ENCODE measurements at regions not wholly inside any gene's neighbourhood (a gene's known extent, or its start where the extent isn't known, plus 50 kb on each side); places are given as distances from the start of the nearest gene placed in this dataset.
"Not testable (repeated sequence)": the region's sequence is repeated elsewhere in the genome, so short reads cannot be mapped to it uniquely, and the experiment has no call there.

GRCh38 chr9:124084087-124084486, 72.5 kb downstream of the LHX2 start:
- no peak for DNase-seq

- no peak for DNase-seq
These were observed 75.7 kb downstream of the LHX2 start for GRCh38 chr9:124087226-124087625.

DNA sequence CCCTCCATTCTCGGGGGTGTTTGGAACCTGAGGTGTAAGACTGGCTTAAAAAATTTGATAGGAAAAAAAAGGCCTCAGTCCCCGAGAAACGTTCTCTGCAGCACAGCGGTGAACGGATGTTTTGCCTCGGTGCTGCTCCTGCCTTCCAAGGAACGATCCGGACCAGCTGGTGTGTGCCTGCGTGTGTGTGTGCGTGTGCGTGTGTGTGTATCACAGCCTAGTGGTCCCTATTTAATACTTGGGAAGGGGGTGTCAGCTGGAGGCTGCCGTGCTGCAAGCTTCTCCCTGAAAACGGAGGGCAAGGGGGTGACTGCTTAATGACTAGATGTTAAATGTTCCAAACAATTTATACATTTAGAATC, 76.9 kb downstream of the LHX2 start:
- peak; percentile 30 to 59 for DNase-seq

DNA sequence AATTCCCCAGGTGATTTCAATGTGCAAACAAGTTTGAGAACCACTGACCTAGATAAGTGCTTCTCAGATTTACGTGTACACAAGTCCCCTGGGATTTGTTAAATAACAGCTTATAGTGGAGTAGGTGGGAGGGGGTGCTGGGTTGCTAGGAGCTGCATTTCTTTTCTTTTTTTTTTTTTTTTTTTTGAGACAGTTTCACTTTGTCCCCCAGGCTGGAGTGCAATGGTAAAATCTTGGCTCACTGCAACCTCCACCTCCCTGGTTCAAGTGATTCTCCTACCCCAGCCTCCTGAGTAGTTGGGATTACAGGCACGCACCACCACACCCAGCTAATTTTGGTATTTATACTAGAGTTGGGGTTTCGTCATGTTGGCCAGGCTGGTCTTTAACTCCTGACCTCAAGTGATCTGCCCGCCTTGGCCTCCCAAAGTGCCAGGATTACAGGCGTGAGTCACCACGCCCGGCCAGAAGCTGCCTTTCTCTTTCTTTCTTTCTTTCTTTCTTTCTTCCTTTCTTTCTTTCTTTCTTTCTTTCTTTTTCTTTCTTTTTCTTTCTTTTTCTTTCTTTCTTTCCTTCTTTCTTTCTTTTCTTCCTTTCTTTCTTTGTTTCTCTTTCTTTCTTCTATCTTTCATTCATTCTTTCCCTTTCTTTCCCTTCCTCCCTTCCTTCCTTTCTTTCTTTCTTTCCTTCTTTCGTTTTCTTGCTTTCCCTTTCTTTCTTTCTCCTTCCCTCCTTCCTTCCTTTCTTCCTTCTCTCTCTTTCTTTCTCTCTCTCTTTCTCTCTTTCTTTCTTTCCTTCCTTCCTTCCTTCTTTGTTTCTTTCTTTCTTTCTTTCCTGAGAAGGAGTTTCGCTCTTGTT, 78.3 kb downstream of the LHX2 start:
- peak; percentile 14 to 67 for DNase-seq

DNA sequence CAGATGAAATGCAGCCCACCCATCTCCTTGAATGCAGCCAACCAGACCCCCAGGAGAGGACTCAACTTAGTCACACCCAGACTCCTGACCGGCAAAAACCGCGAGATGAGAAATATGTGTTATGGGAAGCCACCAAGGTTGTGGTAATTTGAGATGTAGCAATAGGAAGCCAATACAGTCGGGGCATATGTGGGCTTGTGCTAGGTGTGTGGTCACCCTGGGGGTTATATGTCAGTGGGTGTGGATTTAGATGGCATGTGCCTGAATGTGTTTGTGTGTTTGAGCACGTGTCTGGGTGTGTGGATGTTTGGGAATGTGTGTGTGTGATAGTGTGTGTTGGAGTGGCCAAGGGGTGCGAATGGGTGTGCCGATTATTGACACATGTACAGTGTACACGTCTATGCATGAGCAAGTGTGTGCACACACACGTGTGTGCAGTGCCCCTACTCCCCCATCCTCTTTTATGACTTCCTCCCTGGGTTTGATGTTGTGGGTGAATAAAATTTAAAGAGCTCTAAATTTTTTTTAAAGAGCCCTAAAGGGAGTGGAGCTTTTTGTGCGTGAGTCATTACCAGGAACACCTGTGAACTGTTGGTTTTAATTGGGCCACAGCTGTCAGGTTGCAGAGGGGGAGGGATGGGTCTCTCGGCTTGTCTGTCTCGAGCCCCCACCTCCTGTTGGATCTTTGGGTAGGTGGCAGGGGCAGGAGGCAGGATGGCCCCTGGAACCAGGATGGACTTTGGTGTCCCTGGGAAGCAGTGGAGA, 86.8 kb downstream of the LHX2 start:
- peak; percentile 34 to 84 for DNase-seq

- no peak for DNase-seq
These were observed 88.3 kb downstream of the LHX2 start for GRCh38 chr9:124099860-124100259.

GRCh38 chr9:124101215-124101968, 89.8 kb downstream of the LHX2 start:
- DNase-seq = no peak

DNA sequence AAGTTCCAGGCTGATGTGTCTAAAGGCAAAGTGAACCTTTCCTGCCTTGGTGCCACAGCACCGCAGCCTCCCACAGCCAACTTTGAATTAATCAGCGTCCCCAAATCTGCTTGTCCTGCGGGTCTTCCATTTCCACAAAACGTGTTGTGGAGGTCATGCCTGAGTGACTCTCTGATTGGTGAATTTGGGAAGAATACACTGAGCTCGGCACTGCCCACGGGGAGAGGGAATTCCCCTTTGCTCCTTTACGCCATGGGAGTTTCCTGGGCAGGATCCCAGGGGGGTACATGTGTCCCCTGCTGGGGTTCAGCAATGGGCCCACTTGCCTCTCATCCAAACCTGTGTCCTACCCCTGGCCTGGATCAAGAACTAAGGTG, 90.4 kb downstream of the LHX2 start:
- no peak for DNase-seq

GRCh38 chr9:124102363-124102762, 90.8 kb downstream of the LHX2 start:
- no peak for DNase-seq

DNA sequence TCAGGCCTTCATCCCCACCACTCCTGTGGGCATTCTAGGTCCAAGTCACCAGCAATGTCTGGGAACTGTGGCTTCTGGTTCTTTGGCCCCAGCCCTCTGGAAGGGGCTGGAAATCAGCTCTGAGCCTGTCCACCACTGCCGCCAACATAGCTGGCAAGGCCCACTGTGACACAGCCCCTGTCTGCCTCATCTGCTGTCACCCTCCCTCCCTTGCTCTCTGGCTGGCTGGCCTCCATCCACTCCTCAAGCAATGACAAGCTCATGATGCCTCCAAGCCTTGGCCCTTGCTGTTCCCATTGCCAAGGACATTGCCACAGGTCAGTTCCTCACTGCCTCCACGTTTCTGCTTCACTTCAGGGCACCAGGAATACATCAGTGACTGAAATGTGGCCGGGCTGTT, 93.7 kb downstream of the LHX2 start:
- DNase-seq = no peak

DNA sequence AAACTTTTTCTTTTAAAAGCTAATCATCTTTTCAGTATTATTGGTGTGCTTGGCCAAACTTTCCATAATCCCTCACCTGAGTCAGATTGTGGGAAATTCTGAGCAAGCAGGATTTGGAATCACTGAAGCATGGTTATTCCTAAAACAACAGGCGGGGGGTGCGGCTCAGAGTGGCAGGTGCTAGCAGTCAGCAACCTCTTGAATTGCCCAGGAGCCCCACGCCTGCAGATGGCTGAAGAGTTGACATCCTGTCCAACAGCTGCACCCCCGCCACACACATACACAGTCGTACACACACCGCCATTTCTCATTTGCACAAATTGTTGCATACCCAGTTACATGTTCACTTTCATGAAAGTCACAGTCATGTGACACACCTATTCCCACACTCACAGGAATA, 96.6 kb downstream of the LHX2 start:
- peak; percentile 94 to 97 for DNase-seq

DNA sequence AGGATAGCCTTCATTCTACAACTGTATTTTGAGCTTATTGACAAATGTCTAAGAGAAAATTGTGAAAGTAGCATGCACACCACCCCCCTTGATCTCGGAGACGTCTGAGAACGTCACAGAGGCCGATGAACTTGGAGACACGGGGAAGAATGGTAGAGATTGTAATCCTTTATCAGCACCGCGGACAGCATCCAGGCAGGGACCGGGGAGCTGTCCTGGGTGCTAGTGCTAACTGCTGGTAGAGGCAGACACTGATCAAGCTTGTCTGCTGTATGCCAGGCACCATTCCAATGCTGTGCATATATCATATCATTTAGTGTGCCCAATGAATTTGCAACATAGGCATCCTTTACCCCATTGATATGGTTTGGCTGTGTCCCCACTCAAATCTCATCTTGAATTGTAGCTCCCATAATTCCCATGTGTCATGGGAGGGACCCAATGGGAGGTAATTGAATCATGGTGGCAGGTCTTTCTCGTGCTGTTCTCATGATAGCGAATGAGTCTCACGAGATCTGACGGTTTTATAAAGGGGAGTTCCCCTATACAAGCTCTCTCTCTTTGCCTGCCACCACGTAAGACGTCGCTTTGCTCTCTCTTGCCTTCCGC, 98.8 kb downstream of the LHX2 start:
- no peak for DNase-seq

- no peak for DNase-seq
These were observed 105.3 kb downstream of the LHX2 start for GRCh38 chr9:124116683-124117363.

DNA sequence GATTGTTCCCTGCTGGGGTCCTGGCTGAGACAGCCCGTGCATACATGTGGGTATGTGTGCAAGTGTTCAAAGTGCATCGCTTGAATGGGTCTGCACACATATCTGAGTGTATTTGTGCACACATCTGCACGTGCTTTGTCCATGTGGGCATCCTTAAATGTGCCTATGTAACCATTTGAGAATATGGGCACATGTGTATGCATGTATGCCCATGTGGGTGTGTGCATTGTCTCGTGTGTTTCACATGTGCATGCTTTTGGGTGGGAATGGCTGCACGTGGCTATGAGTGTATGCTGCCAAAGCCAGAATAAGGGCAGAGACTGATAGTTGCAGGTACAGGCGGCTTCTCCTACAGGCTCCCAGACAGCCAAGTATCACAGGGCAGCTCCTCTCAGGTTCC, 107.3 kb downstream of the LHX2 start:
- DNase-seq = peak in 1 of 2 experiments; percentile 36

DNA sequence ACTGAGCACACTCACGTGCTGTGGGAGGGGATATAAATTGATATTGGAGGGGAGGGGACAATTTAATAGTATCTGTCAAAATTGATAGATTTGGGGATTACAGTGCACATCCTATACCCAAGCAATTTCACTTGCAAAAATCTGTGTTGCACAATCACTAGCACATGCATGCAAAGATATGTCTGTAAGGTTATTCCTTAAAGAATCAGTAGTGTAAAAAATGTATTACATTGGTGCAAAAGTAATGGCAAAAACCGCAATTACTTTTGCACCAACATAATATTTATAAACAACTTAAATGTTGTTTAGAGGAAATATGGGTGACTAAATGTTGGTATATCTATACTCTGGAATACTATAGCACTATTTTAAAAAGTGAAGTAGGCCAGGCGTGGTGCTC, 108.7 kb downstream of the LHX2 start:
- DNase-seq = no peak

DNA sequence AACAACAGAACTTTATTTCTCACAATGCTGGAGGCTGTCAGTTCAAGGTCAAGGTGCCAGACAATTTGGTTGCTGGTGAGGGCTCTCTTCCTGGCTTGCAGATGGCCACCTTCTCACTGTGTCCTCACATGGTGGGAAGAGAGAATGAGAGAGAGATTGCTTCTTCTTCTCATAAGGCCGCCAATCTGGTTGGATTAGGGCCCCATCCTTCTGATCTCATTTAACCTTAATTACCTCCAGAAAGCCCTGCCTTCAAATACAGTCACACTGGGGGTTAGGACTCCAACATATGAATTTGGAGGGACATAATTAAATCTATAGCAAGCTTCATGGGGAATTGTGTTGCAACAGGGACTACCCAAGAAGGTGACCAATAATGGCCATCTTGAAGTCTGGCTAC, 110.2 kb downstream of the LHX2 start:
- no peak for DNase-seq

DNA sequence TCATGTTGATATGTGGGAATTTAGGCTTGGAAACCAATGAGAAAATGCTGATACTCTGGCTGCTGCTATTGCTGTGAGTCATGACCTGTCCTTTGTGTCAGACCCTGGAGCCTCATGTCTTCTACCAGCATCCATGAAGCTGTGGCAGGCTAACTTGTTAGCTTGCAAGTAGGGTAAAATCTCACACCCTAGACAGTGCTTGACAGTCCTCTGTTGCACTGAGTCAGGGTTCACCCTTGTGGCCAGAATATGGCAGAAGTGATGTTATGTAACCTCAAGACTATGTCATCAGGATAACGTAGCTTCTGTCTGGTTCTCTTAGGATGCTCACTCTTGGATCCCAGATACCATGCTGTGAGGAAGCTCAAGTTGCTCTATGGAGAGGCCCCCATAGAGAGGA, 110.8 kb downstream of the LHX2 start:
- DNase-seq = no peak

- DNase-seq = peak in 1 of 2 experiments; percentile 36
These were observed 111.4 kb downstream of the LHX2 start for GRCh38 chr9:124122813-124123462.

GRCh38 chr9:124123621-124124020, 112.1 kb downstream of the LHX2 start:
- not testable (repeated sequence) for DNase-seq

- DNase-seq = no peak
These were observed 113.4 kb downstream of the LHX2 start for GRCh38 chr9:124124729-124125650.

- no peak for DNase-seq
These were observed 114.0 kb downstream of the LHX2 start for GRCh38 chr9:124125651-124125977.

Measured in NCI-H524 (cell line).